ENCODE measurements at regions not wholly inside any gene's neighbourhood (a gene's known extent, or its start where the extent isn't known, plus 50 kb on each side); places are given as distances from the start of the nearest gene placed in this dataset.
A peak's percentile ranks its signal among the peaks of the same experiment; 100 is the strongest.
"Not testable (repeated sequence)": the region's sequence is repeated elsewhere in the genome, so short reads cannot be mapped to it uniquely, and the experiment has no call there.

- DNase-seq, result peak; percentile 49
Observed at GRCh38 chr13:30816736-30817135, 81.4 kb downstream of the ALOX5AP start.

GRCh38 chr13:30818323-30818960 is 83.1 kb downstream of the ALOX5AP start:
- no peak for DNase-seq

DNA sequence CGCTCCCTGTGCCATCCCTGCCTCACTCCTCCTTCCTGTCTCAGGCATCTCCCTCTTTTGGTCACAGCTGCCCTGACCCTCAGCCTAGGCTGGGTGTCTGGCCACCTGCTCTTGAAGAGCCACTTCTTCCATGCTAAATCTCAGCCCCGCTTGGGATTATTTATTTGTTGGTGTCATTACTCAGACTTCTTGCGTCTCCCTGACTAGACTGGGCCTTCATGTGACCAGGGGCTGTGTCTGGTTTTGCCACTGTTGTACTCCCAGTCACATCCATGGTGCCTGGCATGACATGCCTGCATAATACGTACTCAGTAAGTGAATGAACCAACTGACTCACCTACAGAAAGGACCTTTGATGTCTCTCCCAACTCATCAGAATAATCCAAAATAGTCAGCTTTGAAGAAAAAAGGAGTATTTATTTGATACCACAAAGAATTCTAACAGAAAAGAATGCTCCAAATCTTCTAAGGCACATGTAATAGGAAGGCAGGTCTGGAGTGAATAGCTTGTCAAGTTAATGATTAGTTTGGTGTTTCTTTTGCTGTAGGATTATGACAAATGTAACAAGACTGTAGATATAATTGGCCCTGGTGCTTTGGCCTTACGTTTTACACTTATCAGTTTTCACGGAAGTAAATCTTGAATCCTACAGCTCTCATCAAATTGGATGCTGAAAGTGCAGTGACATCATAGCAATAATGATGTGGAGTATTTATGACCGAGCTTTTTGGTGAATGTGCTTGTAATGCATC is 84.0 kb downstream of the ALOX5AP start:
- no peak for DNase-seq

GRCh38 chr13:30821421-30821820 is 84.7 kb upstream of the MEDAG start:
- no peak for DNase-seq

- DNase-seq, result no peak
Observed at GRCh38 chr13:30824651-30825050, 81.4 kb upstream of the MEDAG start.

- DNase-seq, result no peak
Observed at GRCh38 chr13:30826911-30827577, 79.0 kb upstream of the MEDAG start.

GRCh38 chr13:30827578-30827925 is 78.5 kb upstream of the MEDAG start:
- no peak for DNase-seq

DNA sequence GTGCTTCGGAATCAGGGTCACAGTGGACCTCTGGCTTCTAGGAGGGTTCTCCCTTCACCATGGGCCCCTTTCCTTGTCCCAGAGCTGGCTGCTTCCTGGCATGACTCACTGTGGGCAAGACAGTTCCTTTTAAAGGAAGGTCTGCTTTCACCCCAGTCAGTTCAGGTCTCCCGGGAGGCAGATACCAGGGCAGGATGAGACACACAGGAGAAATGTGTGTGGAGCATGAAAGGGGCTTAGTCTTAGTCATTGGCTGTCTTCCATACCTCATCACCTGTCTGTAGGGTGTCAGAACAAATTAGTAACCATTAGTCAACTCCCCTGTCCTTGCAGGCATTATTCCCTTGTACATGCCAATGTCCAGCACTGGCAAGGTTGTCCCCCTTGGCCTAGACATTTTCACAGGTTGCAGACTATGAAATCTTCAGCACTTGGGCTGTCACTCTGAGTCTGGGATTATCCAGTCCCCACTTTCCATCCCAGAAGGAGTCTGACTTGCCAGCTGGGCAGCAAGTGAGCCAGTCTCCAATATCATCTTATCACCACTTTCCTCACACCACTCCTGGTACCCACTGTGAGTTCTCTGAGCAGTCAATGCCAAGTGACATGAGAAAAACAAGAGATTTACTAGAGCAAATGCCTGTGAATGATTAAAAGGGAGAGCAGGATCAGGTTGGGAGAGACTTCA is 76.8 kb upstream of the MEDAG start:
- DNase-seq, result no peak

- DNase-seq, result no peak
Observed at GRCh38 chr13:30829833-30830637, 76.0 kb upstream of the MEDAG start.

DNA sequence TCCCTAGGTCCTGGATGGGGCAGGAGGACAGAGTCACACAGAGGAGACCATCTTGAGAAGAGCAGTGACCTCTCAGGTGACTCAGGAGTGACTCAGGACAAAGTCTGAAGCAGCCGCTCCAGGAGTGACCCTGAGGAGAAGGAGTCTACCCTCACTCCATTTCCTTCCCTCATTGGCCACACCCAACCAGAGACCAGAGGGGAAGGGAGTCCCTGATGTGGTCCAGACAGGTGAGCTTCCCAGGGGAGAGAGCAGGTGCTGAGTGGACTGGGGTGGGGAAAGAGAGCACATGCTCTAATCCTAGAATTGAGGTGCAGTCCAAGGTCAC is 75.5 kb upstream of the MEDAG start:
- no peak for DNase-seq

DNA sequence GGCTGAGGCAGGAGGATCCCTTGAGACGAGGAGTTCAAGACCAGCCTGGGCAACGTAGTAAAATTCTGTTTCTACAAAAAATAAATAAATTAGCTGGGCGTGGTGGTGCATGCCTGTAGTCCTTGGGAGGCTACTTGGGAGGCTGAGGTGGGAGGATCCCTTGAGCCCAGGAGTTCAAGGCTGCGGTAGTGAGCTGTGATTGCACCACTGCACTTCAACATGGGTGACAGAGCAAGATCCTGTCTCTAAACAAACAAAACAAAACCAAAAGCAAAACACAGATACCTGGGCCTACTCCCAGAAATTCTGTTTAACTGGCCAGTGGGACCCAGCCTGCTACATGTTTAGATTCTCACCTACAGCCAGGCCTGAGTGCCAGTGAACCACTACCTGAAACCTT is 74.6 kb upstream of the MEDAG start:
- DNase-seq, result no peak

GRCh38 chr13:30832377-30832776 is 73.7 kb upstream of the MEDAG start:
- no peak for DNase-seq

DNA sequence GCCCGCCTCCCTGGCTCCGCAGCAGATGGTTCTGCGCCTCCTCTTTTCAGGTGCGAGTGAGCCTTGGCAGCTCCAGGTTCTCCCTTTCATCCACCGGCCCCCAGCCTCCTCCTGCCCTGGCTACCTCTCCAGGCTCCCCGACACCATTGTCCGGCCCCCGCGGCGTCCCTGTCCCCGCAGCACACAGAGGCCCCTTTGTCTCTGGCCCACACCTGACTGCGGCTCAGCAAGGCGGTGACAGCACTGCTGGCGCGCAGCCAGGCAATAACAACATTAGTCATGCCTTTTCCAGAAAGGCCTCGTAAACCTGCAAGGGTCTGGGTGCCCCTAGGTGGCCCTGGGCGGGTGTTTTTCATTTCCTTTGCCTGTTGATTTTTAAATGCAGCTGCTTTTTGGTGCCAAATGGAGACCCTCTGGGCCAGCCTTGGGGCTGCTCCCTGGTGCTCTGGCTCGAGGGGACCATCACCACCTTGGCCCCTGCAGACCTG is 73.2 kb upstream of the MEDAG start:
- DNase-seq, result no peak

DNA sequence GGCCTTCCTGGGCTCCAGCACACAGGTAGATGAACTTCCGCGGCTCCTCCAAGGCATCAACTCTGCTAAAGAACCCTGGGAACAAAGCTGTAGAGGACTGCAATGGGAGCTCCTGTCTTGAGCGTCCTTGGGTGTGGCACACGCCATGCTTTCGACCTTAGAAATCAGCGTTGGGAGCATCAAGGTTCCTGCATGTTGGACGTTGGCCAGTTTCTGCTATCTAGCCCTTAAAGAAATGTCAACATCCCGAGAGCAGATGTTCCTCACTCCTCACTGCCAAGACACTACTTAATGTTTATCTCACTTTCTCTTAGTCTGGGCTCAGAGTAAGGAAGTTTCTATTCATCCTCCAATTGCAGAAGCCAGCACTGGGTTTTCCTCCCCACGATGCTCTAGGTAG is 70.6 kb upstream of the MEDAG start:
- no peak for DNase-seq

GRCh38 chr13:30837227-30838159 is 68.6 kb upstream of the MEDAG start:
- DNase-seq, result no peak

DNA sequence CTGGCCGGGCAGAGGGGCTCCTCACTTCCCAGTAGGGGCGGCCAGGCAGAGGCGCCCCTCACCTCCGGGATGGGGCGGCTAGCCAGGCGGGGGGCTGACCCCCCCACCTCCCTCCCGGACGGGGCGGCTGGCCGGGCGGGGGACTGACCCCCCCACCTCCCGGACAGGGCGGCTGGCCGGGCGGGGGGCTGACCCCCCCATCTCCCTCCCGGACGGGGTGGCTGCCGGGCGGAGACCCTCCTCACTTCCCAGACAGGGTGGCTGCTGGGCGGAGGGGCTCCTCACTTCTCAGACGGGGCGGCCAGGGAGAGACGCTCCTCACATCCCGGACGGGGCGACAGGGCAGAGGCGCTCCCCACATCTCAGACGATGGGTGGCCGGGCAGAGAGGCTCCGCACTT is 66.4 kb upstream of the MEDAG start:
- not testable (repeated sequence) for DNase-seq

- no peak for DNase-seq
Observed at GRCh38 chr13:30840515-30840914, 65.6 kb upstream of the MEDAG start.

DNA sequence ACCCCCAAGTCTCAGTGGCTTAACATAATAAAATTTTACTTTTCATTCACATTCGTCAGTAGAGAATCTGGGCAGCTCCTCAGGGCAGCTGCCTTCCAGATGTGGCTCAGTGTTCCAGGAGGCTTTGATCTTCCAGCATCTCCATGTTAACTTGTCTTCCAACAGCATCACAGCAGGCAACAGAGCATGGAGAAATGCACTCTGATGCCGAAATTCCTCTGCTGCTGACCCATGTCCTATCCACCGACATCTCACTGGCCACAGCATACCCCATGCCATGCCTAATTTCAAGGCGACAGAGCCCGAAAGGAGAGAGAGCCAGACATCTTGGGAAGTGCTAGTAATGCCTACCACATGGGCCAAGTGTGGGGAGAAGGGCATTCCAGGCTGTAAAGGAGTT is 64.9 kb upstream of the MEDAG start:
- DNase-seq, result no peak

DNA sequence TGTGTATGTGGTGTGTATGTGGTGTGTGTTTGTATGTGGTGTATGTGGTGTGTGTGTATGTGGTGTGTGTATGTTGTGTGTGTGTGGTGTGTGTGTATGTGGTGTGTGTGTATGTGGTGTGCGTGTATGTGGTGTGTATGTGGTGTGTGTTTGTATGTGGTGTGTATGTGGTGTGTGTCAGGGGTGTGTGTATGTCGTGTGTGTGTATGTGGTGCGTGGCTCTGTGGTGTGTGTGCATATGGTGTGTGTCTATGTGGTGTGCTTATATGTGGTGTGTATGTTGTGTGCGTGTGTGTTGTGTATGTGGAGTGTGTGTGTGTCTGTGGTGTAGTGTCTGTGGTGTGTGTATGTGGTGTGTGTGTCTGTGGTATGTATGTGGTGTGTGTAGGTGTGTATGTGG is 62.5 kb upstream of the MEDAG start:
- no peak for DNase-seq

DNA sequence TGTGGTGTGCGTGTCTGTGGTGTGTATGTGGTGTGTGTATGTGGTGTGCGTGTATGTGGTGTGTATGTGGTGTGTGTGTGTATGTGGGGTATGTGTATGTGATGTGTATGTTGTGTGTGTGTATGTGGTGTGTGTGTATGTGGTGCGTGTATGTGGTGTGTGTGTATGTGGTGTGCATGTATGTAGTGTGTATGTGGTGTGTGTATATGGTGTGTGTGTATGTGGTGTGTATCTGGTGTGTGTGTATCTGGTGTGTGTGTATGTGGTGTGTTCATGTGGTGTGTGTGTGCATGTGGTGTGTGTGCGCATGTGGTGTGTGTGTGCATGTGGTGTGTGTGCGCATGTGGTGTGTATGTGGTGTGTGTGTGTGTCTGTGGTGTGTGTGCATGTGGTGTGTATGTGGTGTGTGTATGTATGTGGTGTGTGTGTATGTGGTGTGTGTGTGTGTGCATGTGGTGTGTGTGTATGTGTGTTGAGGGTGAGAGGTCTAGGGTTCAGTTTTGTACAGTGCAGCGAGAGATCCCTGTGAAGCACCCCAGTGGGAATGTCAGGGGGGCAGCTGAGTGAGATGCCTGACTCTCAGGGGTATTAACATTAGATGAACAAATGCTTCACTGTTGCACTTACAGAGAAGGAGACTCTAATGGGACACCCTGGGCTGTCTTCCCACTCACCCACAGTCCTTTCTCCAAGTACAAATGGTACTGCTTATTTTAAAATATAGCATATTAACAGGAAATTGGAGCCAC is 61.3 kb upstream of the MEDAG start:
- no peak for DNase-seq

Data from GF-D8 (cell line).